ENCODE measurements at regions not wholly inside any gene's neighbourhood (a gene's known extent, or its start where the extent isn't known, plus 50 kb on each side); places are given as distances from the start of the nearest gene placed in this dataset.

GRCh38 chr4:120314969-120315368 is 248.3 kb upstream of the MAD2L1 start:
- no peak for DNase-seq (ENCODE audit: low read depth)

GRCh38 chr4:120304801-120305200 is 238.2 kb upstream of the MAD2L1 start:
- no peak for DNase-seq (ENCODE audit: low read depth)
- H3K4me3 ChIP-seq (ENCODE audit: low read depth, low read length) = no peak overlapping the region
- TF ChIP-seq POLR2A (IDR thresholded peaks at IDR 0.05; ENCODE audit: extremely low read depth, insufficient read length) (no peak), MYC (IDR thresholded peaks at IDR 0.05; ENCODE audit: low read depth, low read length) (no peak)
- TF ChIP-seq, protein P1, sequence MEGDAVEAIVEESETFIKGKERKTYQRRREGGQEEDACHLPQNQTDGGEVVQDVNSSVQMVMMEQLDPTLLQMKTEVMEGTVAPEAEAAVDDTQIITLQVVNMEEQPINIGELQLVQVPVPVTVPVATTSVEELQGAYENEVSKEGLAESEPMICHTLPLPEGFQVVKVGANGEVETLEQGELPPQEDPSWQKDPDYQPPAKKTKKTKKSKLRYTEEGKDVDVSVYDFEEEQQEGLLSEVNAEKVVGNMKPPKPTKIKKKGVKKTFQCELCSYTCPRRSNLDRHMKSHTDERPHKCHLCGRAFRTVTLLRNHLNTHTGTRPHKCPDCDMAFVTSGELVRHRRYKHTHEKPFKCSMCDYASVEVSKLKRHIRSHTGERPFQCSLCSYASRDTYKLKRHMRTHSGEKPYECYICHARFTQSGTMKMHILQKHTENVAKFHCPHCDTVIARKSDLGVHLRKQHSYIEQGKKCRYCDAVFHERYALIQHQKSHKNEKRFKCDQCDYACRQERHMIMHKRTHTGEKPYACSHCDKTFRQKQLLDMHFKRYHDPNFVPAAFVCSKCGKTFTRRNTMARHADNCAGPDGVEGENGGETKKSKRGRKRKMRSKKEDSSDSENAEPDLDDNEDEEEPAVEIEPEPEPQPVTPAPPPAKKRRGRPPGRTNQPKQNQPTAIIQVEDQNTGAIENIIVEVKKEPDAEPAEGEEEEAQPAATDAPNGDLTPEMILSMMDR (IDR thresholded peaks at IDR 0.05; ENCODE audit: low read depth, low read length) = no peak
- TF ChIP-seq, protein P2, sequence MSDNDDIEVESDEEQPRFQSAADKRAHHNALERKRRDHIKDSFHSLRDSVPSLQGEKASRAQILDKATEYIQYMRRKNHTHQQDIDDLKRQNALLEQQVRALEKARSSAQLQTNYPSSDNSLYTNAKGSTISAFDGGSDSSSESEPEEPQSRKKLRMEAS (IDR thresholded peaks at IDR 0.05; ENCODE audit: low read depth, low read length) = no peak

More at GRCh38 chr4:120314969-120315368, 248.3 kb upstream of the MAD2L1 start:
- no peak overlapping the region for H3K4me3 ChIP-seq (ENCODE audit: low read depth, low read length)
- TF ChIP-seq MYC (IDR thresholded peaks at IDR 0.05; ENCODE audit: low read depth, low read length) = no peak
- TF ChIP-seq, protein P1 (IDR thresholded peaks at IDR 0.05; ENCODE audit: low read depth, low read length) = no peak
- TF ChIP-seq, protein P2 (IDR thresholded peaks at IDR 0.05; ENCODE audit: low read depth, low read length) = no peak
- TF ChIP-seq POLR2A (IDR thresholded peaks at IDR 0.05; ENCODE audit: extremely low read depth, insufficient read length) = no peak

- DNase-seq (ENCODE audit: low read depth) = no peak
- TF ChIP-seq POLR2A (IDR thresholded peaks at IDR 0.05; ENCODE audit: extremely low read depth, insufficient read length) (no peak), MYC (IDR thresholded peaks at IDR 0.05; ENCODE audit: low read depth, low read length) (no peak)
- TF ChIP-seq, protein P2 (IDR thresholded peaks at IDR 0.05; ENCODE audit: low read depth, low read length) = no peak
- TF ChIP-seq, protein P1 (IDR thresholded peaks at IDR 0.05; ENCODE audit: low read depth, low read length) = no peak
- H3K4me3 ChIP-seq (ENCODE audit: low read depth, low read length) = no peak overlapping the region
Observed at GRCh38 chr4:120299631-120300030, 233.0 kb upstream of the MAD2L1 start.

DNA sequence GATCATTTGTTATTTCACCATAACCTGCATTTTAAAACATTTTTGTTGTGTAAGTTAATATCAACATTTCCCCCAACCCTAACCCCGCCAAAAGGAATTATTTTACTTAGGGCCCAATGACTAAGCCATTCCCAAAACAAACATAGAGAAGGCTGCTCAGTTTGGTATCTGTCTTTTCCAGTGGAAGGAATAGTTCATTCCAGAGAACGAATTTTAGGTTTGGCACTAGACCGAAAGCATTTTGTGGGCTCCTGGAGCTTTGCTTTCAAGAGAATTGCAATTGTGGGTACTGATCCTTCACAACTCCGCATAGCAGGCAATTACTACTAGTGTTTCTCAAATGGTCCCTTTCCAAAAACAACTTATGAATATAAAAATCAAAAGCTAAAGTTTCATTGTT is 226.7 kb upstream of the MAD2L1 start:
- TF ChIP-seq POLR2A (IDR thresholded peaks at IDR 0.05; ENCODE audit: extremely low read depth, insufficient read length) (no peak), MYC (IDR thresholded peaks at IDR 0.05; ENCODE audit: low read depth, low read length) (no peak)
- TF ChIP-seq, protein P2 (IDR thresholded peaks at IDR 0.05; ENCODE audit: low read depth, low read length) = no peak
- TF ChIP-seq, protein P1 (IDR thresholded peaks at IDR 0.05; ENCODE audit: low read depth, low read length) = no peak
- no peak for DNase-seq (ENCODE audit: low read depth)
- H3K4me3 ChIP-seq (ENCODE audit: low read depth, low read length) = no peak overlapping the region

DNA sequence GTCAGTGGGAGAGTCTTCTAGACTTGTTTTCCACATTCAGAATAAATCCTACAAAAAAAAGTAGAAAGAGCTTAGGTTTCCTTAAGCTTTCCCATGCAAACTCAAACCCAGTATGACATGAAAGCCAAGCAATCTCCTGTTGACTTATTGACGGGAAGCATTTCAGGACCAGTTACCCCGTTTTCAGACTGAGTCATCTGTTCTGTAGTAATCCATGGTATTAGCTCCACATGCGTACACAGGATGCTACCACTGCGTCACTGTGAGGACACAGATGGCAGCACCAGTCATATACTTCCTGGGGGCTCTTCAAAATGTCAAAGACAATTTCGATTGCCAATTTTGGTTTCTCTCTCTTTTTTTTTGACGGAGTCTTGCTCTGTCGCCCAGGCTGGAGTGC is 224.9 kb upstream of the MAD2L1 start:
- TF ChIP-seq MYC (IDR thresholded peaks at IDR 0.05; ENCODE audit: low read depth, low read length) (no peak), POLR2A (IDR thresholded peaks at IDR 0.05; ENCODE audit: extremely low read depth, insufficient read length) (no peak)
- TF ChIP-seq, protein P2 (IDR thresholded peaks at IDR 0.05; ENCODE audit: low read depth, low read length) = no peak
- TF ChIP-seq, protein P1 (IDR thresholded peaks at IDR 0.05; ENCODE audit: low read depth, low read length) = no peak
- no peak overlapping the region for H3K4me3 ChIP-seq (ENCODE audit: low read depth, low read length)
- no peak for DNase-seq (ENCODE audit: low read depth)
